OCI-LY7 (cell line): ENCODE measurements at regions not wholly inside any gene's neighbourhood (a gene's known extent, or its start where the extent isn't known, plus 50 kb on each side); places are given as distances from the start of the nearest gene placed in this dataset.

Source experiments
- BruUV-seq: library from RNA; stranded (reverse); fragments of 400-500 nt; replicated peaks from 2 replicates; lab custom pipeline; 2021; lab: Mats Ljungman, UMichigan
- CTCF ChIA-PET: fragments of 300-600 bp; sonication (Branson Sonifier 250); formaldehyde crosslinking; loops from one replicate; lab custom pipeline; 2022; ENCODE audit warnings: antibody characterized with exemption; ENCODE audit not compliant: unreplicated experiment; lab: Charles Lee
- POLR2A ChIA-PET: fragments of 300-600 bp; sonication (Branson Sonifier 250); formaldehyde crosslinking; loops from one replicate; lab custom pipeline; 2022; ENCODE audit warnings: antibody characterized with exemption; lab: Charles Lee
- DNase-seq: peaks from one replicate; pipeline ENCODE4 v3.0.0-alpha.2; 2015; ENCODE audit warnings: low spot score
- H2AFZ ChIP-seq: fragments of 200-600 bp; sonication (generic), shearing (Covaris generic); 2 replicates; pipeline ENCODE4 v1.6.1; 2014; ENCODE audit warnings: mild to moderate bottlenecking, antibody characterized with exemption, low read length, moderate library complexity
- H3K27ac ChIP-seq: fragments of 200-600 bp; sonication (generic); 2 replicates; pipeline ENCODE4 v1.5.1; 2014; ENCODE audit warnings: mixed run types, low read depth, mild to moderate bottlenecking, moderate library complexity, low read length, inconsistent platforms; ENCODE audit not compliant: poor library complexity, severe bottlenecking
- H3K36me3 ChIP-seq: fragments of 200-600 bp; sonication (generic); 2 replicates; pipeline ENCODE4 v1.6.1; 2014; ENCODE audit warnings: mild to moderate bottlenecking, antibody characterized with exemption, low read length, moderate library complexity, mixed read lengths; ENCODE audit not compliant: insufficient read depth
- H3K4me1 ChIP-seq: fragments of 200-600 bp; sonication (generic); 2 replicates; pipeline ENCODE4 v1.5.1; 2014; ENCODE audit warnings: mild to moderate bottlenecking, low read length; ENCODE audit not compliant: insufficient read depth, poor library complexity, severe bottlenecking
- H3K4me2 ChIP-seq: fragments of 200-600 bp; sonication (generic); 2 replicates; pipeline ENCODE4 v1.6.1; 2014; ENCODE audit warnings: mild to moderate bottlenecking, low read length
- H3K4me3 ChIP-seq: fragments of 200-600 bp; sonication (generic); 2 replicates; pipeline ENCODE4 v1.5.1; 2014; ENCODE audit warnings: mild to moderate bottlenecking, low read depth, low read length; ENCODE audit not compliant: poor library complexity, severe bottlenecking
- H3K79me2 ChIP-seq: fragments of 200-600 bp; sonication (generic); 2 replicates; pipeline ENCODE4 v1.6.1; 2016; ENCODE audit warnings: low read depth, mild to moderate bottlenecking, low read length, moderate library complexity, mixed read lengths; ENCODE audit not compliant: insufficient read depth
- H3K9me2 ChIP-seq: fragments of 200-600 bp; sonication (generic); 2 replicates; pipeline ENCODE4 v1.6.1; 2016; ENCODE audit warnings: mild to moderate bottlenecking, low read length, mixed read lengths; ENCODE audit not compliant: insufficient read depth
- H3K9me3 ChIP-seq: fragments of 200-600 bp; sonication (generic); 2 replicates; pipeline ENCODE4 v1.6.1; 2014; ENCODE audit warnings: mild to moderate bottlenecking, mixed run types, low read length, mixed read lengths
- H4K20me1 ChIP-seq: fragments of 200-600 bp; sonication (generic); 2 replicates; pipeline ENCODE4 v1.6.1; 2014; ENCODE audit warnings: mild to moderate bottlenecking, antibody characterized with exemption, low read length, moderate library complexity, mixed read lengths; ENCODE audit not compliant: insufficient read depth
- EZH2phosphoT487 ChIP-seq: fragments of 200-600 bp; sonication (generic); IDR thresholded peaks from 2 replicates; pipeline ENCODE4 v1.6.1; 2018; ENCODE audit warnings: low read depth, borderline replicate concordance, mild to moderate bottlenecking, mixed run types, antibody characterized with exemption, low read length, moderate library complexity, mixed read lengths
- intact Hi-C: fragments of 100-400 bp; cut with micrococcal nuclease; formaldehyde crosslinking; loops from one replicate; pipeline ENCODE4 v1.10.0; 2022; ENCODE audit not compliant: unreplicated experiment
- TF ChIP-seq, protein P1 (sequence below): fragments of 200-600 bp; sonication (generic); conservative IDR thresholded peaks from 2 replicates; pipeline ENCODE4 v1.5.1; 2014; ENCODE audit warnings: mild to moderate bottlenecking, antibody characterized with exemption, low read length, moderate library complexity, mixed read lengths

DNA sequence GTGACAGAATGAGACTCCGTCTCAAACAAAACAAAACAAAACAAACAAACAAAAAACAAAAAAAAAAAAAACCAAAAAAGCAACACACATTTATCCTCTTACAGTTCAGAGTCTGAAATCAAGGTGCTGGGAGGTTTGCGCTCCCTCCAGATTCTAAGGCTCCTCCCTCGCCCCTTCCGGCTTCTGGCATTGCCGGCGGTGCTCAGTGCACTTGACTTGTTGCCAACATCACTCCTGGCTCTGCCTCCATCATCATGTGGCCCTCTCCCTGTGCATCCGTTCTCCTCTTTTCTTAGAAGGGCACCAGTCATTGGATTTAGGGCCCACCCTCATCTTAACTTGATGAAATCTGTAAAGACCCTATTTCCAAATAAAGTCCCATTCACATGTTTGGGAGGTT lies 73.8 kb downstream of the RBFOX3 start:
- DNase-seq: no peak
- Histone ChIP-seq H3K4me1 (no peaks in the 10 kb centered on the region), H3K9me2 (no peaks in the 10 kb centered on the region), H3K4me2 (no peak overlapping the region), H2AFZ (no peak overlapping the region), H3K4me3 (no peak overlapping the region), H3K9me3 (no peaks in the 10 kb centered on the region), H3K79me2 (no peaks in the 10 kb centered on the region), H4K20me1 (no peaks in the 10 kb centered on the region), H3K27ac (no peak overlapping the region), H3K36me3 (no peaks in the 10 kb centered on the region)
- ChIA-PET CTCF (no interaction called here), POLR2A (no interaction called here)
- BruUV-seq: no TSS peak
- no peak for TF ChIP-seq EZH2phosphoT487
- TF ChIP-seq, protein P1, sequence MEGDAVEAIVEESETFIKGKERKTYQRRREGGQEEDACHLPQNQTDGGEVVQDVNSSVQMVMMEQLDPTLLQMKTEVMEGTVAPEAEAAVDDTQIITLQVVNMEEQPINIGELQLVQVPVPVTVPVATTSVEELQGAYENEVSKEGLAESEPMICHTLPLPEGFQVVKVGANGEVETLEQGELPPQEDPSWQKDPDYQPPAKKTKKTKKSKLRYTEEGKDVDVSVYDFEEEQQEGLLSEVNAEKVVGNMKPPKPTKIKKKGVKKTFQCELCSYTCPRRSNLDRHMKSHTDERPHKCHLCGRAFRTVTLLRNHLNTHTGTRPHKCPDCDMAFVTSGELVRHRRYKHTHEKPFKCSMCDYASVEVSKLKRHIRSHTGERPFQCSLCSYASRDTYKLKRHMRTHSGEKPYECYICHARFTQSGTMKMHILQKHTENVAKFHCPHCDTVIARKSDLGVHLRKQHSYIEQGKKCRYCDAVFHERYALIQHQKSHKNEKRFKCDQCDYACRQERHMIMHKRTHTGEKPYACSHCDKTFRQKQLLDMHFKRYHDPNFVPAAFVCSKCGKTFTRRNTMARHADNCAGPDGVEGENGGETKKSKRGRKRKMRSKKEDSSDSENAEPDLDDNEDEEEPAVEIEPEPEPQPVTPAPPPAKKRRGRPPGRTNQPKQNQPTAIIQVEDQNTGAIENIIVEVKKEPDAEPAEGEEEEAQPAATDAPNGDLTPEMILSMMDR: no peak
- intact Hi-C loops: no loop called here

DNA sequence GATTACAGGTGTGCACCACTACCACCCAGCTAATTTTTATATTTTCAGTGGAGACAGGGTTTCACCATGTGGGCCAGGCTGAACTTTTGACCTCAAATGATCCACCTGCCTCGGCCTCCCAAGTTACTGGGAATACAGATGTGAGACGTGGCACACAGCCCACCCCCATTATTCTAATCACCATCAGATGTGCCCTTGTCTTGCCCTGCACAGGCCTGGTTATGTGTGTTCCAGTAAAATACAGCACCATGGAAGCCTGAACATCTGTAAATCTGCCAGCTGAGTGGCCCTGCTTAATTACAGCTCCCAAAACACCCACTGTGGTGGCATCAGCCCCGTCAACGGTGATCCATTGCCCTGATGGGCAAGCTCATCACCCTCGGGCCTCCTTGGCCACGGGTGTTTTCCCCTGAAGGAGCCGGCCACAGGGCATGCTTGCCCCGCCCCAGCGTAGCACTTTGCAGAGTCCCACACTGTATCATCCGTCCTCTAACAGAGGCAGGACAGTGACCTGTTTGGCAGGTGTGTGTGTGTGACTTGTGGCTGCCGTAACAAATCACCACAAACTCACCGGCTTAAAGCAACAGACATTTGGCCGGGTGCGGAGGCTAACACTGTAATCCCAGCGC lies 74.5 kb downstream of the RBFOX3 start:
- TF ChIP-seq, protein P1: no peak
- TF ChIP-seq EZH2phosphoT487: no peak
- H2AFZ ChIP-seq: no peak overlapping the region
- H4K20me1 ChIP-seq: no peaks in the 10 kb centered on the region
- no peak overlapping the region for H3K27ac ChIP-seq
- CTCF ChIA-PET: no interaction called here
- no peaks in the 10 kb centered on the region for H3K36me3 ChIP-seq
- no peaks in the 10 kb centered on the region for H3K4me1 ChIP-seq
- H3K4me3 ChIP-seq: no peak overlapping the region
- H3K9me2 ChIP-seq: no peaks in the 10 kb centered on the region
- H3K9me3 ChIP-seq: no peaks in the 10 kb centered on the region
- POLR2A ChIA-PET: no interaction called here
- H3K79me2 ChIP-seq: no peaks in the 10 kb centered on the region
- intact Hi-C loops: no loop called here
- BruUV-seq: no TSS peak
- no peak overlapping the region for H3K4me2 ChIP-seq
- no peak for DNase-seq

DNA sequence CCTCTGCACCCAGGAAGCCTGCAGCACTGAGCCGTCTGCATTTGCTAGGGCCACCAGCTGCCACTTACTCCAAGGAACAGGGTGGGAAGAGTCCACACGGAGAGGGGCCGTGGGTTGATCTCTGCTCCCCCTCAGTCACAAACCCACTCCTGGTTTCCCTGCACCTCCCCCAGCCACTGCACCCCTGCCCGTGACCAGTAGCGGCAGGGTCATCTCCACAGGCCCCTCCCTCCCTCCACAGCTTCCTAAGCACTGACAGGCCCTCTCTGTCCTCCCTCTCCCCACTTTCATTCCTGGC lies 75.2 kb downstream of the RBFOX3 start:
- no TSS peak for BruUV-seq
- Histone ChIP-seq H3K9me3 (no peaks in the 10 kb centered on the region), H3K4me3 (no peak overlapping the region), H3K4me1 (no peaks in the 10 kb centered on the region), H3K4me2 (no peak overlapping the region), H3K36me3 (no peaks in the 10 kb centered on the region), H2AFZ (no peak overlapping the region), H3K9me2 (no peaks in the 10 kb centered on the region), H4K20me1 (no peaks in the 10 kb centered on the region), H3K27ac (no peak overlapping the region), H3K79me2 (no peaks in the 10 kb centered on the region)
- intact Hi-C loops: no loop called here
- TF ChIP-seq EZH2phosphoT487: no peak
- TF ChIP-seq, protein P1: no peak
- CTCF ChIA-PET: no interaction called here
- POLR2A ChIA-PET: no interaction called here
- no peak for DNase-seq
